A549 (cell line): ENCODE measurements at regions not wholly inside any gene's neighbourhood (a gene's known extent, or its start where the extent isn't known, plus 50 kb on each side); places are given as distances from the start of the nearest gene placed in this dataset.

Experiments
- ATAC-seq, 2 experiments: fragments of 200-7000 bp in 1 of 2; fragments of >200 bp in 1 of 2; cut with Nextera tagmentation in 1 of 2; cut with Tn5 transposase in 1 of 2; 3 replicates each; pipeline versions ENCODE4 v1.8.0 to v1.9.1; 2018 to 2020; ENCODE audit warnings: mild to moderate bottlenecking in 1 of 2, moderate library complexity in 1 of 2
- CTCF ChIA-PET: fragments of 300-600 bp; sonication (Branson Sonifier 250); formaldehyde crosslinking; extraction: SDS; loops from one replicate; lab custom pipeline; 2021; ENCODE audit warnings: antibody characterized with exemption, inconsistent platforms; lab: Yijun Ruan, JAX
- POLR2A ChIA-PET: fragments of 350-600 bp; formaldehyde crosslinking; extraction: SDS; loops from one replicate; lab custom pipeline; 2021; ENCODE audit warnings: antibody characterized with exemption, inconsistent platforms; lab: Yijun Ruan, JAX
- DNase-seq, 2 experiments: peaks; one replicate each; pipeline versions ENCODE4 v3.0.0 to v3.0.0-alpha.2; 2011 to 2016; ENCODE audit warnings: low read depth in 1 of 2, low spot score in 1 of 2
- FAIRE-seq: peaks from 2 replicates; lab custom pipeline; 2011; peaks lifted over from hg19 to GRCh38; lab: Jason Lieb, UNC
- H3K27ac ChIP-seq, 2 experiments: fragments of >200 bp; sonication (Bioruptor Twin); formaldehyde crosslinking; 3 replicates each; pipeline ENCODE4 v1.5.1; 2016 to 2017
- H3K4me1 ChIP-seq: fragments of >200 bp; sonication (Bioruptor Twin); formaldehyde crosslinking; 3 replicates; pipeline ENCODE4 v1.6.1; 2016
- H3K4me2 ChIP-seq: fragments of >200 bp; sonication (Bioruptor Twin); formaldehyde crosslinking; 3 replicates; pipeline ENCODE4 v1.6.1; 2016
- H3K4me3 ChIP-seq: fragments of >200 bp; sonication (Bioruptor Twin); formaldehyde crosslinking; 3 replicates; pipeline ENCODE4 v1.5.1; 2016
- H3K9me3 ChIP-seq: fragments of >200 bp; sonication (Bioruptor Twin); formaldehyde crosslinking; 3 replicates; pipeline ENCODE4 v1.6.1; 2016
- BCL3 ChIP-seq: fragments of >200 bp; sonication (Bioruptor Twin); formaldehyde crosslinking; IDR thresholded peaks from 3 replicates; pipeline ENCODE4 v1.6.1; 2016
- CEBPB ChIP-seq, 2 experiments: fragments of >200 bp in 1 of 2; sonication (Bioruptor Twin) in 1 of 2; formaldehyde crosslinking in 1 of 2; IDR thresholded peaks; 2 replicates each; pipeline ENCODE4 v1.6.1; 2012 to 2016
- CHD2 ChIP-seq: fragments of 150-350 bp; IDR thresholded peaks from 2 replicates; pipeline ENCODE4 v1.6.1; 2014; ENCODE audit warnings: low read length; ENCODE audit not compliant: partially characterized antibody
- CHD4 ChIP-seq: fragments of 200-600 bp; sonication (generic); IDR thresholded peaks from 2 replicates; pipeline ENCODE4 v1.6.1; 2016; ENCODE audit warnings: antibody characterized with exemption, mild to moderate bottlenecking, borderline replicate concordance
- CTCF ChIP-seq: fragments of >200 bp; sonication (Bioruptor Twin); formaldehyde crosslinking; IDR thresholded peaks from 3 replicates; pipeline ENCODE4 v1.5.1; 2016
- ELK1 ChIP-seq: fragments of 150-350 bp; IDR thresholded peaks from 2 replicates; pipeline ENCODE4 v1.6.1; 2014; ENCODE audit warnings: low read depth, mild to moderate bottlenecking, low read length
- HDAC2 ChIP-seq: fragments of 200-600 bp; sonication (generic); IDR thresholded peaks from 2 replicates; pipeline ENCODE4 v1.6.1; 2016
- HMGXB4 ChIP-seq: fragments of 250-450 bp; sonication (Bioruptor Pico); IDR thresholded peaks from 2 replicates; pipeline ENCODE4 v1.5.0; 2021; ENCODE audit warnings: mild to moderate bottlenecking, moderate library complexity, borderline replicate concordance
- KDM1A ChIP-seq: fragments of 200-600 bp; sonication (generic); IDR thresholded peaks from 2 replicates; pipeline ENCODE4 v1.6.1; 2016; ENCODE audit warnings: low read depth, mild to moderate bottlenecking
- MAFK ChIP-seq: fragments of 450-650 bp; IDR thresholded peaks from 2 replicates; pipeline ENCODE4 v1.6.1; 2014; ENCODE audit not compliant: partially characterized antibody
- MAZ ChIP-seq: fragments of 150-350 bp; IDR thresholded peaks from 2 replicates; pipeline ENCODE4 v1.6.1; 2014; ENCODE audit warnings: antibody characterized with exemption, low read depth, low read length, borderline replicate concordance
- MYC ChIP-seq: IDR thresholded peaks from 2 replicates; pipeline ENCODE4 v1.6.1; 2012; ENCODE audit warnings: mild to moderate bottlenecking, inconsistent platforms, low read length, improper control_type of control experiment, borderline replicate concordance
- NFE2L2 ChIP-seq: fragments of 150-350 bp; conservative IDR thresholded peaks from 2 replicates; pipeline ENCODE4 v1.6.1; 2014; ENCODE audit warnings: low read length
- NPAS2 ChIP-seq: fragments of 250-450 bp; sonication (Bioruptor Pico); IDR thresholded peaks from 2 replicates; pipeline ENCODE4 v1.8.0; 2022; ENCODE audit warnings: mild to moderate bottlenecking, moderate library complexity, borderline replicate concordance
- PBX3 ChIP-seq: IDR thresholded peaks from 2 replicates; pipeline ENCODE4 v1.6.1; 2012
- REST ChIP-seq: fragments of 200-600 bp; sonication (generic); IDR thresholded peaks from 2 replicates; pipeline ENCODE4 v1.6.1; 2016; ENCODE audit warnings: antibody characterized with exemption, mild to moderate bottlenecking, moderate library complexity
- RFX5 ChIP-seq: fragments of 450-650 bp; IDR thresholded peaks from 2 replicates; pipeline ENCODE4 v1.7.1; 2014; ENCODE audit warnings: antibody characterized with exemption, mild to moderate bottlenecking, moderate library complexity
- SMC3 ChIP-seq: fragments of >200 bp; sonication (Bioruptor Twin); formaldehyde crosslinking; IDR thresholded peaks from 3 replicates; pipeline ENCODE4 v1.6.1; 2018; ENCODE audit warnings: inconsistent platforms
- WGBS: methylation state at CpG from one replicate; pipeline ENCODE4 v1.1.6; 2017; ENCODE audit errors: missing lambda C conversion rate; 5-methylcytosine and 5-hydroxymethylcytosine counted together

- TF ChIP-seq CEBPB (IDR thresholded peaks at IDR 0.05) (no peak), SMC3 (no peak), KDM1A (no peak), CHD2 (no peak), HDAC2 (no peak), MYC (no peak), ELK1 (no peak), MAFK (no peak), MAZ (no peak), HMGXB4 (CRISPR knock-in tag) (no peak), BCL3 (no peak), NPAS2 (CRISPR knock-in tag) (no peak), CHD4 (no peak), CTCF (no peak), RFX5 (no peak), REST (no peak), NFE2L2 (no peak), PBX3 (no peak)
- TF ChIP-seq, all 56 proteins: peak for 0
- Histone ChIP-seq H3K4me1 (peaks cover 23% of the 10 kb centered on the region), H3K27ac (peak overlapping the region in 1 of 2 experiments; percentile 15; a peak in 1 of 6 replicates), H3K9me3 (no peaks in the 10 kb centered on the region), H3K4me3 (no peak overlapping the region), H3K4me2 (no peak overlapping the region)
- DNase-seq (no peak), FAIRE-seq (no peak), ATAC-seq (no peak)
- WGBS = 73% methylated on average over 8 of the region's 9 CpGs
- POLR2A ChIA-PET = no interaction called here
- CTCF ChIA-PET = interaction anchor here (1.1 to 3.1 kb wide), 4 partner anchors 15 to 106 kb away, joined by 4 to 11 read pairs (median 6); no protein-coding TSS in a partner anchor
These were observed 86.4 kb upstream of the COL5A1 start for GRCh38 chr9:134555094-134555650.
